IMR-90 (cell line): ENCODE measurements at regions not wholly inside any gene's neighbourhood (a gene's known extent, or its start where the extent isn't known, plus 50 kb on each side); places are given as distances from the start of the nearest gene placed in this dataset.

Experiments
- ATAC-seq: fragments of 200-7000 bp; cut with Tn5 transposase; 2 replicates; pipeline ENCODE4 v1.9.1; 2020; ENCODE audit warnings: low read depth, mild to moderate bottlenecking, moderate library complexity
- BruUV-seq: library from RNA; stranded (reverse); fragments of 400-500 nt; replicated peaks from 2 replicates; lab custom pipeline; 2021; lab: Mats Ljungman, UMichigan
- CTCF ChIA-PET: fragments of 300-600 bp; formaldehyde crosslinking; extraction: SDS; loops from one replicate; lab custom pipeline; 2021; ENCODE audit warnings: antibody characterized with exemption; lab: Yijun Ruan, JAX
- POLR2A ChIA-PET: fragments of 300-600 bp; sonication (Branson Sonifier 250); formaldehyde crosslinking; loops from one replicate; lab custom pipeline; 2022; ENCODE audit warnings: antibody characterized with exemption; ENCODE audit not compliant: unreplicated experiment; lab: Charles Lee
- DNase-seq: peaks from one replicate; pipeline ENCODE4 v3.0.0; 2013
- H2AFZ ChIP-seq: replicated peaks from 2 replicates; pipeline ENCODE3; 2013; ENCODE audit warnings: low read length, mild to moderate bottlenecking; ENCODE audit not compliant: poor library complexity
- H2AK5ac ChIP-seq: 2 replicates; pipeline ENCODE4 v1.6.1; 2013; ENCODE audit warnings: low read depth, low read length, inconsistent platforms
- H2AK9ac ChIP-seq: replicated peaks from 2 replicates; pipeline ENCODE3; 2013; ENCODE audit warnings: mild to moderate bottlenecking, low read depth, low read length, moderate library complexity; ENCODE audit not compliant: poor library complexity
- H2BK120ac ChIP-seq: 2 replicates; pipeline ENCODE4 v1.6.1; 2013; ENCODE audit warnings: low read depth, low read length, inconsistent platforms
- H2BK15ac ChIP-seq: 3 replicates; pipeline ENCODE4 v1.6.1; 2013; ENCODE audit warnings: low read depth, low read length, inconsistent platforms
- H2BK20ac ChIP-seq: 2 replicates; pipeline ENCODE4 v1.6.1; 2013; ENCODE audit warnings: low read depth, mild to moderate bottlenecking, inconsistent platforms, low read length, moderate library complexity
- H2BK5ac ChIP-seq: 2 replicates; pipeline ENCODE4 v1.6.1; 2013; ENCODE audit warnings: mild to moderate bottlenecking, low read depth, low read length, inconsistent platforms; ENCODE audit not compliant: poor library complexity, severe bottlenecking
- H3K14ac ChIP-seq: replicated peaks from 2 replicates; pipeline ENCODE4 v1.6.1; 2013; ENCODE audit warnings: low read depth, low read length, inconsistent platforms
- H3K18ac ChIP-seq: 2 replicates; pipeline ENCODE4 v1.6.1; 2013; ENCODE audit warnings: low read depth, low read length, control low read depth
- H3K23ac ChIP-seq: 2 replicates; pipeline ENCODE4 v1.6.1; 2013; ENCODE audit warnings: low read depth, low read length, inconsistent platforms
- H3K27ac ChIP-seq: 2 replicates; pipeline ENCODE4 v1.5.1; 2013; ENCODE audit warnings: mild to moderate bottlenecking, control low read depth, low read length; ENCODE audit not compliant: insufficient read depth
- H3K27me3 ChIP-seq: 2 replicates; pipeline ENCODE4 v1.6.1; 2013; ENCODE audit warnings: low read length; ENCODE audit not compliant: control insufficient read depth, insufficient read depth
- H3K36me3 ChIP-seq: 2 replicates; pipeline ENCODE4 v1.6.1; 2013; ENCODE audit warnings: low read length, mixed read lengths; ENCODE audit not compliant: control insufficient read depth, insufficient read depth
- H3K4ac ChIP-seq: 2 replicates; pipeline ENCODE4 v1.6.1; 2013; ENCODE audit warnings: low read depth, low read length, inconsistent platforms
- H3K4me1 ChIP-seq: 2 replicates; pipeline ENCODE4 v1.6.1; 2013; ENCODE audit warnings: low read length, mixed read lengths; ENCODE audit not compliant: control insufficient read depth, insufficient read depth
- H3K4me2 ChIP-seq: 2 replicates; pipeline ENCODE4 v1.6.1; 2013; ENCODE audit warnings: low read depth, mild to moderate bottlenecking, control low read depth, low read length, moderate library complexity
- H3K4me3 ChIP-seq: 2 replicates; pipeline ENCODE4 v1.5.1; 2013; ENCODE audit warnings: low read depth, mild to moderate bottlenecking, control low read depth, low read length, moderate library complexity; ENCODE audit not compliant: insufficient read depth
- H3K56ac ChIP-seq: 2 replicates; pipeline ENCODE4 v1.6.1; 2013; ENCODE audit warnings: low read length, inconsistent platforms; ENCODE audit not compliant: insufficient read depth; ENCODE audit errors: extremely low read depth
- H3K79me1 ChIP-seq, 2 experiments: 2 replicates each; pipeline ENCODE4 v1.6.1; 2013; ENCODE audit warnings: low read length in 2 of 2, inconsistent platforms in 1 of 2, low read depth in 1 of 2
- H3K9ac ChIP-seq: 2 replicates; pipeline ENCODE4 v1.6.1; 2013; ENCODE audit warnings: low read depth, low read length, control low read depth
- H3K9me1 ChIP-seq: 2 replicates; pipeline ENCODE4 v1.6.1; 2013; ENCODE audit warnings: low read length, inconsistent platforms; ENCODE audit not compliant: insufficient read depth
- H3K9me3 ChIP-seq: 2 replicates; pipeline ENCODE4 v1.6.1; 2013; ENCODE audit warnings: low read length; ENCODE audit not compliant: control insufficient read depth, insufficient read depth
- H4K20me1 ChIP-seq: 2 replicates; pipeline ENCODE4 v1.6.1; 2013; ENCODE audit warnings: low read length, inconsistent platforms; ENCODE audit not compliant: insufficient read depth
- H4K5ac ChIP-seq: 2 replicates; pipeline ENCODE4 v1.6.1; 2013; ENCODE audit warnings: mild to moderate bottlenecking, low read depth, low read length, control low read depth
- H4K8ac ChIP-seq, 2 experiments: 2 replicates each; pipeline ENCODE4 v1.6.1; 2013; ENCODE audit warnings: low read depth in 2 of 2, low read length in 2 of 2, control low read depth in 1 of 2, inconsistent platforms in 1 of 2
- H4K91ac ChIP-seq: 2 replicates; pipeline ENCODE4 v1.6.1; 2013; ENCODE audit warnings: low read depth, low read length, inconsistent platforms; ENCODE audit not compliant: insufficient read depth
- BHLHE40 ChIP-seq: fragments of 150-350 bp; IDR thresholded peaks from 2 replicates; pipeline ENCODE4 v1.6.1; 2016; ENCODE audit warnings: mild to moderate bottlenecking, low read depth, low read length
- CEBPB ChIP-seq: IDR thresholded peaks from 2 replicates; pipeline ENCODE4 v1.6.1; 2012; ENCODE audit warnings: low read depth, low read length, improper control_type of control experiment
- CHD1 ChIP-seq: IDR thresholded peaks from 2 replicates; pipeline ENCODE4 v1.6.1; 2012; ENCODE audit warnings: low read depth, low read length, improper control_type of control experiment
- FOS ChIP-seq: fragments of 150-350 bp; IDR thresholded peaks from 2 replicates; pipeline ENCODE4 v1.6.1; 2016; ENCODE audit warnings: low read depth, low read length
- MAFK ChIP-seq: IDR thresholded peaks from 2 replicates; pipeline ENCODE4 v1.6.1; 2012; ENCODE audit warnings: low read depth, low read length, improper control_type of control experiment
- MAZ ChIP-seq: IDR thresholded peaks from 2 replicates; pipeline ENCODE4 v1.6.1; 2012; ENCODE audit warnings: low read depth, mild to moderate bottlenecking, low read length, improper control_type of control experiment, moderate library complexity, borderline replicate concordance
- MXI1 ChIP-seq: IDR thresholded peaks from 2 replicates; pipeline ENCODE4 v1.6.1; 2012; ENCODE audit warnings: low read depth, mild to moderate bottlenecking, low read length, moderate library complexity, borderline replicate concordance
- NFE2L2 ChIP-seq: fragments of 150-350 bp; IDR thresholded peaks from 2 replicates; pipeline ENCODE4 v1.6.1; 2016; ENCODE audit warnings: low read depth, mild to moderate bottlenecking, low read length
- POLR2A ChIP-seq: IDR thresholded peaks from 2 replicates; pipeline ENCODE4 v1.6.1; 2012; ENCODE audit warnings: mild to moderate bottlenecking, low read depth, low read length
- RAD21 ChIP-seq: IDR thresholded peaks from 2 replicates; pipeline ENCODE4 v1.6.1; 2012; ENCODE audit warnings: low read length, improper control_type of control experiment
- RCOR1 ChIP-seq: IDR thresholded peaks from 2 replicates; pipeline ENCODE4 v1.6.1; 2012; ENCODE audit warnings: mild to moderate bottlenecking, low read length, improper control_type of control experiment; ENCODE audit not compliant: insufficient replicate concordance
- RFX5 ChIP-seq: IDR thresholded peaks from 2 replicates; pipeline ENCODE4 v1.8.0; 2012; ENCODE audit warnings: low read depth, mild to moderate bottlenecking, low read length, moderate library complexity
- SMC3 ChIP-seq: fragments of 150-350 bp; IDR thresholded peaks from 2 replicates; pipeline ENCODE4 v1.6.1; 2016; ENCODE audit warnings: low read depth, mild to moderate bottlenecking, antibody characterized with exemption, low read length, moderate library complexity
- WGBS, 2 experiments: methylation state at CpG; one replicate each; pipeline versions ENCODE4 v1.1.5 to v1.1.7; 2013; ENCODE audit warnings: missing lambda C conversion rate in 2 of 2; ENCODE audit not compliant: insufficient read length in 1 of 2; ENCODE audit errors: extremely low coverage in 2 of 2; 5-methylcytosine and 5-hydroxymethylcytosine counted together
- dilution Hi-C: fragments of 300-500 bp; cut with HindIII; formaldehyde crosslinking; loops from one replicate; pipeline ENCODE4 v1.14.3; 2018; ENCODE audit warnings: low sequenced_read_pairs; ENCODE audit not compliant: unreplicated experiment
- in situ Hi-C: fragments of 300-500 bp; cut with MboI; formaldehyde crosslinking; loops from 3 replicates; pipeline ENCODE4 v1.14.3; 2019; ENCODE audit warnings: low sequenced_read_pairs, inconsistent platforms, mixed read lengths
- intact Hi-C: fragments of 100-400 bp; cut with micrococcal nuclease; formaldehyde crosslinking; loops from 2 replicates; pipeline ENCODE4 v1.10.0; 2022
- TF ChIP-seq, protein P1 (sequence below): fragments of 150-350 bp; IDR thresholded peaks from 2 replicates; pipeline ENCODE4 v1.6.1; 2017; ENCODE audit warnings: mild to moderate bottlenecking, antibody characterized with exemption, low read length, low read depth
- TF ChIP-seq, protein P2 (sequence below): conservative IDR thresholded peaks from 2 replicates; pipeline ENCODE4 v1.5.1; 2012; ENCODE audit warnings: mild to moderate bottlenecking, low read depth, low read length, improper control_type of control experiment
- TF ChIP-seq, protein P3 (sequence below): fragments of 150-350 bp; IDR thresholded peaks from 2 replicates; pipeline ENCODE4 v1.6.1; 2016; ENCODE audit warnings: low read depth, mild to moderate bottlenecking, low read length, moderate library complexity, borderline replicate concordance

DNA sequence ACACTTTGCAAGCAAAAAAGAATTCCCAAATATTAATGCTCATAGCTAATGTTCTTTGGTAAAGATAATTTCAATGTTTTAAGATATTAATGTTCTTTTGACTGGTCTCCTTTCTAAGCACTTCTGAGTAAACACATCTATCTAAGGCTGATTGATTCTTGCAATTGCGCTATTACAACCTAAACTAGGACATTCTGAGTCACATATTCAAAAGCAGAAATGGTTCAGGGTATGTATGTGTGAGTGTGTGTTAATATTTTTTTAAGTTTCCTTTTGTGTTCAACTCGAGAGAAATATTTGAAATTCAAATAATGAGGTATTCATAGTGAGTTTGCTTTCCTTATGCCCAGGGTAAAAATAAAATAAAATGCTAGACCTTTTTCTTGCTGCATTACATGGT, 203.6 kb upstream of the GRIK3 start:
- Histone ChIP-seq H4K8ac (no peak overlapping the region), H4K91ac (no peak overlapping the region), H3K4me3 (no peak overlapping the region), H2BK20ac (no peak overlapping the region), H3K56ac (no peak overlapping the region), H3K4me1 (no peaks in the 10 kb centered on the region), H3K18ac (no peak overlapping the region), H3K9me3 (no peaks in the 10 kb centered on the region), H4K20me1 (no peaks in the 10 kb centered on the region), H3K79me1 (no peaks in the 10 kb centered on the region), H2BK5ac (no peak overlapping the region), H3K9me1 (no peaks in the 10 kb centered on the region), H3K14ac (no peak overlapping the region), H3K4me2 (no peak overlapping the region), H3K27ac (no peak overlapping the region), H2BK15ac (no peak overlapping the region), H3K36me3 (no peaks in the 10 kb centered on the region), H3K23ac (no peak overlapping the region), H2AK9ac (no peak overlapping the region), H3K9ac (no peak overlapping the region), H2BK120ac (no peak overlapping the region), H3K27me3 (no peaks in the 10 kb centered on the region), H2AFZ (no peak overlapping the region), H3K4ac (no peak overlapping the region), H4K5ac (no peak overlapping the region), H2AK5ac (no peak overlapping the region)
- ChIA-PET POLR2A (no interaction called here), CTCF (no interaction called here)
- BruUV-seq: no TSS peak
- TF ChIP-seq POLR2A (no peak), SMC3 (no peak), NFE2L2 (no peak), CHD1 (no peak), RCOR1 (no peak), MXI1 (no peak), RFX5 (no peak), CEBPB (no peak), FOS (no peak), MAFK (no peak), BHLHE40 (no peak), MAZ (no peak), RAD21 (no peak)
- TF ChIP-seq, protein P1, sequence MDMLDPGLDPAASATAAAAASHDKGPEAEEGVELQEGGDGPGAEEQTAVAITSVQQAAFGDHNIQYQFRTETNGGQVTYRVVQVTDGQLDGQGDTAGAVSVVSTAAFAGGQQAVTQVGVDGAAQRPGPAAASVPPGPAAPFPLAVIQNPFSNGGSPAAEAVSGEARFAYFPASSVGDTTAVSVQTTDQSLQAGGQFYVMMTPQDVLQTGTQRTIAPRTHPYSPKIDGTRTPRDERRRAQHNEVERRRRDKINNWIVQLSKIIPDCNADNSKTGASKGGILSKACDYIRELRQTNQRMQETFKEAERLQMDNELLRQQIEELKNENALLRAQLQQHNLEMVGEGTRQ: no peak
- TF ChIP-seq, protein P2, sequence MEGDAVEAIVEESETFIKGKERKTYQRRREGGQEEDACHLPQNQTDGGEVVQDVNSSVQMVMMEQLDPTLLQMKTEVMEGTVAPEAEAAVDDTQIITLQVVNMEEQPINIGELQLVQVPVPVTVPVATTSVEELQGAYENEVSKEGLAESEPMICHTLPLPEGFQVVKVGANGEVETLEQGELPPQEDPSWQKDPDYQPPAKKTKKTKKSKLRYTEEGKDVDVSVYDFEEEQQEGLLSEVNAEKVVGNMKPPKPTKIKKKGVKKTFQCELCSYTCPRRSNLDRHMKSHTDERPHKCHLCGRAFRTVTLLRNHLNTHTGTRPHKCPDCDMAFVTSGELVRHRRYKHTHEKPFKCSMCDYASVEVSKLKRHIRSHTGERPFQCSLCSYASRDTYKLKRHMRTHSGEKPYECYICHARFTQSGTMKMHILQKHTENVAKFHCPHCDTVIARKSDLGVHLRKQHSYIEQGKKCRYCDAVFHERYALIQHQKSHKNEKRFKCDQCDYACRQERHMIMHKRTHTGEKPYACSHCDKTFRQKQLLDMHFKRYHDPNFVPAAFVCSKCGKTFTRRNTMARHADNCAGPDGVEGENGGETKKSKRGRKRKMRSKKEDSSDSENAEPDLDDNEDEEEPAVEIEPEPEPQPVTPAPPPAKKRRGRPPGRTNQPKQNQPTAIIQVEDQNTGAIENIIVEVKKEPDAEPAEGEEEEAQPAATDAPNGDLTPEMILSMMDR: no peak
- TF ChIP-seq, protein P3, sequence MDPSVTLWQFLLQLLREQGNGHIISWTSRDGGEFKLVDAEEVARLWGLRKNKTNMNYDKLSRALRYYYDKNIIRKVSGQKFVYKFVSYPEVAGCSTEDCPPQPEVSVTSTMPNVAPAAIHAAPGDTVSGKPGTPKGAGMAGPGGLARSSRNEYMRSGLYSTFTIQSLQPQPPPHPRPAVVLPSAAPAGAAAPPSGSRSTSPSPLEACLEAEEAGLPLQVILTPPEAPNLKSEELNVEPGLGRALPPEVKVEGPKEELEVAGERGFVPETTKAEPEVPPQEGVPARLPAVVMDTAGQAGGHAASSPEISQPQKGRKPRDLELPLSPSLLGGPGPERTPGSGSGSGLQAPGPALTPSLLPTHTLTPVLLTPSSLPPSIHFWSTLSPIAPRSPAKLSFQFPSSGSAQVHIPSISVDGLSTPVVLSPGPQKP: no peak
- dilution Hi-C loops: no loop called here
- intact Hi-C loops: no loop called here
- in situ Hi-C loops: no loop called here
- no CpG with 5 or more reads among the region's 2 CpGs for WGBS, 2 experiments
- no peak for ATAC-seq
- no peak for DNase-seq
